ENCODE measurements at regions not wholly inside any gene's neighbourhood (a gene's known extent, or its start where the extent isn't known, plus 50 kb on each side); places are given as distances from the start of the nearest gene placed in this dataset.
"Not testable (repeated sequence)": the region's sequence is repeated elsewhere in the genome, so short reads cannot be mapped to it uniquely, and the experiment has no call there.

DNA sequence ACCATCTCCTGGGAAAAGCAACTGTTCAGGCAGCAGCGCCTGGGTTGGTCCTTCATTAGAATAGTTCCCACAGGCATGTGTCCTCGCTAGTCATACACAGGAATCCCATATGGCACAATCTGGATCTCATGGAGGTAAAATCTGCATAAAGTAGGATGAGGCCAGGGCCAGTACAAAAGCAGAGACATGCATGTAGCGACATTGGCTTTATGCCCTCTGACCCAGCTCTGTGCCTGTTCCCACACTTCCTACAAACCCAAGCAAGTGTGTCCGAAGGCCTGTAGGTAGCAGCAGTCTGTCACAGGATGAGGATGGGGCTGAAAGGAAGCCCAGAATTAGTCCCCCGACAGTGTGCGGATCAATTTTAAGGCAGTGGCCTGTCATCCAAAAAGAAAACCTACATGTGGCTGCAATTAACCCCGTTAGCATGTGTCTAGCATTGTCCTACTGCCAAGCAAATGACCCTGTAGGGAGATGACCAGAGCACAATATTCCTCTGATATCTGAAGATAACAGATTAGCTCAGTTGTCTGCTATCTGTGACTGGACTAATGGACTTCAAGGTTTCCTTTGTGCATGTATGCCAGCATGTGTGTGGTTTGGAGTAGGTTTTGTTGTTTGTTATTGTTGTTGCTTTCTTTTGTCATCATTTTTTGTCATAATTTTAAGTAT is 178.8 kb downstream of the TMEM161B start:
- H3K4me1 Mint-ChIP-seq, result no peaks in the 10 kb centered on the region
- H3K4me1 ChIP-seq (ENCODE audit: control insufficient read depth, insufficient read depth, low read length, poor library complexity, severe bottlenecking), result no peaks in the 10 kb centered on the region
- H3K4me3 ChIP-seq (ENCODE audit: low read depth, low read length), result no peak overlapping the region
- H3K4me3 Mint-ChIP-seq, result no peak overlapping the region
- ATAC-seq (ENCODE audit: low read depth in 2 of 2), result no peak
- H3K9me3 ChIP-seq (ENCODE audit: control insufficient read depth in 2 of 2, low read length in 2 of 2), result no peaks in the 10 kb centered on the region
- no peak overlapping the region for H3K27ac Mint-ChIP-seq
- no peaks in the 10 kb centered on the region for H3K9me3 Mint-ChIP-seq
- no peaks in the 10 kb centered on the region for H3K27me3 Mint-ChIP-seq
- no peak overlapping the region for H3K27ac ChIP-seq (ENCODE audit: insufficient read depth, low read length, poor library complexity, severe bottlenecking)
- H3K36me3 ChIP-seq (ENCODE audit: control insufficient read depth, insufficient read depth, low read length), result no peaks in the 10 kb centered on the region
- DNase-seq, result no peak
- H3K27me3 ChIP-seq (ENCODE audit: control insufficient read depth, insufficient read depth, low read length), result no peaks in the 10 kb centered on the region
- no peaks in the 10 kb centered on the region for H3K36me3 Mint-ChIP-seq

DNA sequence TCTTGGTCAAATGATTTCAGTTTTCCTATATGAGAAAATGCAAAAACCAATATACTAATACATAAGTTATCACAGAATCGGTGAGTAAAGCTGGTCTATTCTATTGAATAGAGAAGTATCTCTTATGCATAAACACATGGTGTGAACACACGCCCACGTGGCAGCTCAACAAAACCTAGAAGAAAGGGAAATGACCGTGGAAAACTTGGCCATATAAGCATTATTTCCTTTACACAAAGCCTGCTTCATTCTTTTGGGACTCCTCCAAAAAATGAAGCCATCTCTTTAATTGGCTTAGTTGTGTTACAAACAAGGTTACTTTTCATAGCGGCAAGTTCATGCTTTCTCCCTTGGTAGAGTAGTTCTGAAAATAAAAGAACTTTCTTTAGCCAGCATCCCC is 183.2 kb downstream of the TMEM161B start:
- Mint-ChIP-seq H3K36me3 (no peaks in the 10 kb centered on the region), H3K4me3 (no peak overlapping the region), H3K27ac (no peak overlapping the region), H3K9me3 (no peaks in the 10 kb centered on the region), H3K4me1 (no peaks in the 10 kb centered on the region), H3K27me3 (no peaks in the 10 kb centered on the region)
- DNase-seq (no peak), ATAC-seq (ENCODE audit: low read depth in 2 of 2) (no peak)
- H3K4me3 ChIP-seq (ENCODE audit: low read depth, low read length), result no peak overlapping the region
- no peaks in the 10 kb centered on the region for H3K9me3 ChIP-seq (ENCODE audit: control insufficient read depth in 2 of 2, low read length in 2 of 2)
- no peaks in the 10 kb centered on the region for H3K36me3 ChIP-seq (ENCODE audit: control insufficient read depth, insufficient read depth, low read length)
- no peaks in the 10 kb centered on the region for H3K4me1 ChIP-seq (ENCODE audit: control insufficient read depth, insufficient read depth, low read length, poor library complexity, severe bottlenecking)
- no peak overlapping the region for H3K27ac ChIP-seq (ENCODE audit: insufficient read depth, low read length, poor library complexity, severe bottlenecking)
- H3K27me3 ChIP-seq (ENCODE audit: control insufficient read depth, insufficient read depth, low read length), result no peaks in the 10 kb centered on the region

DNA sequence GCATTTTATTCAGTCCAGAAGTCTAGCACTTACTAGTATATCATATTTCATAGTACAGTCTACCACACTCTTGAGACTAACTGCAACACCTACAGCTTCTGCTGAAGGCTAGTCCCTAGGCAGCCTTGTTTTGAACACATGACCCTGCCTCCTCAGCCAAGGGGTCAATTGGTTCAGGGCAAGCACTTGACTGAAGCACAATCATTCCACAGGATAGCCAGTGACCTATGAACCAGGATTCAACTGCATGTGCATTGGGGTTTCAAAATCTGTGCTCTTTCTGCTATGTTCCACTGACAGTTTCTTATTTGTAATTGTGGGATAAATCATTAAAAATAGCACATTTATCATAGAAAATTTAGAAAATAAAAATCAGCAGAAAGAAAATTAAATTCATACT is 186.8 kb downstream of the TMEM161B start:
- Histone ChIP-seq H3K36me3 (ENCODE audit: control insufficient read depth, insufficient read depth, low read length) (no peaks in the 10 kb centered on the region), H3K27me3 (ENCODE audit: control insufficient read depth, insufficient read depth, low read length) (no peaks in the 10 kb centered on the region), H3K9me3 (ENCODE audit: control insufficient read depth in 2 of 2, low read length in 2 of 2) (no peaks in the 10 kb centered on the region), H3K4me1 (ENCODE audit: control insufficient read depth, insufficient read depth, low read length, poor library complexity, severe bottlenecking) (no peaks in the 10 kb centered on the region), H3K27ac (ENCODE audit: insufficient read depth, low read length, poor library complexity, severe bottlenecking) (no peak overlapping the region), H3K4me3 (ENCODE audit: low read depth, low read length) (no peak overlapping the region)
- H3K36me3 Mint-ChIP-seq, result no peaks in the 10 kb centered on the region
- ATAC-seq (ENCODE audit: low read depth in 2 of 2), result no peak
- H3K27me3 Mint-ChIP-seq, result no peaks in the 10 kb centered on the region
- DNase-seq, result no peak
- H3K9me3 Mint-ChIP-seq, result peaks cover 0 to 9% (median 0%) of the 10 kb centered on the region in 7 donors
- no peak overlapping the region for H3K4me3 Mint-ChIP-seq
- H3K4me1 Mint-ChIP-seq, result no peaks in the 10 kb centered on the region
- no peak overlapping the region for H3K27ac Mint-ChIP-seq

DNA sequence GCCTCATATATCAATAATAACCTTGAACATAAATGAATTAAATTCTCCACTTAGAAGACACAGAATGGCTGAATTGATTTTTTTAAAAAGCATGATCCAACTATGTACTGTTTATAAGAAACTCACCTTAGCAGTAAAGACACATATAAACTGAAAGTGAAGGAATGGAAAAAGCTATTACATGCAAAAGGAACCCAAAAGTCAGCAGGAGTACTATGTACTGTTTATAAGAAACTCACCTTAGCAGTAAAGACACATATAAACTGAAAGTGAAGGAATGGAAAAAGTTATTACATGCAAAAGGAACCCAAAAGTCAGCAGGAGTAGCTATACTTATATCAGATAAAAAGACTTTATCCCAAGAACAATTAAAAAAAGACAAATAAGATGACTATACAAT is 204.8 kb downstream of the TMEM161B start:
- H3K4me3 ChIP-seq (ENCODE audit: low read depth, low read length), result no peak overlapping the region

DNA sequence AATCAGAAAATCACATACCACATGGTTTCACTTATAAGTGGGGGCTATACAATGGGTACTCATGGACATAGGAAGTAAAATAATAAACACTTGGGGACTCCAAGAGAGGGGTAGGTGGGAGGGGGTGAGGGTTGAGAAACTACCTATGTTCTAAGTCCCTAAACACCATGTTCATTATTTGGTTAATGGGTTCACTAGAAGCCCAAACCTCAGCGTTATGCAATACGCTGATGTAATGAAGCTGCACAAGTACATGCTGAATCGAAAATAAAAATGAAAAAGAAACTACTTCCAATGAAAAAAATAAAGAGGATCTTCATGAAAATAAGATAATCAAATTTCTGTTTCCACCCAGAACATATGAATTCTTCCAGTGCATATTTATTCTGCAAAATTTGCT is 208.5 kb downstream of the TMEM161B start:
- no peak for ATAC-seq (ENCODE audit: low read depth in 2 of 2)
- Histone ChIP-seq H3K4me3 (ENCODE audit: low read depth, low read length) (no peak overlapping the region), H3K36me3 (ENCODE audit: control insufficient read depth, insufficient read depth, low read length) (no peaks in the 10 kb centered on the region), H3K9me3 (ENCODE audit: control insufficient read depth in 2 of 2, low read length in 2 of 2) (peaks cover 0 to 3% of the 10 kb centered on the region in 2 experiments), H3K4me1 (ENCODE audit: control insufficient read depth, insufficient read depth, low read length, poor library complexity, severe bottlenecking) (no peaks in the 10 kb centered on the region), H3K27ac (ENCODE audit: insufficient read depth, low read length, poor library complexity, severe bottlenecking) (no peak overlapping the region), H3K27me3 (ENCODE audit: control insufficient read depth, insufficient read depth, low read length) (no peaks in the 10 kb centered on the region)
- no peaks in the 10 kb centered on the region for H3K4me1 Mint-ChIP-seq
- no peak overlapping the region for H3K4me3 Mint-ChIP-seq
- DNase-seq, result no peak
- peaks cover 0 to 17% (median 2%) of the 10 kb centered on the region in 7 donors for H3K9me3 Mint-ChIP-seq
- no peaks in the 10 kb centered on the region for H3K27me3 Mint-ChIP-seq
- H3K36me3 Mint-ChIP-seq, result no peaks in the 10 kb centered on the region
- H3K27ac Mint-ChIP-seq, result no peak overlapping the region

More for the DNA sequence above, 204.8 kb downstream of the TMEM161B start:
- no peak overlapping the region for H3K27ac ChIP-seq (ENCODE audit: insufficient read depth, low read length, poor library complexity, severe bottlenecking)
- Mint-ChIP-seq H3K27ac (no peak overlapping the region), H3K9me3 (peaks cover 0 to 17% (median 2%) of the 10 kb centered on the region in 7 donors), H3K27me3 (no peaks in the 10 kb centered on the region), H3K36me3 (no peaks in the 10 kb centered on the region), H3K4me3 (no peak overlapping the region), H3K4me1 (no peaks in the 10 kb centered on the region)
- DNase-seq (no peak), ATAC-seq (ENCODE audit: low read depth in 2 of 2) (no peak)
- H3K36me3 ChIP-seq (ENCODE audit: control insufficient read depth, insufficient read depth, low read length), result no peaks in the 10 kb centered on the region
- H3K4me1 ChIP-seq (ENCODE audit: control insufficient read depth, insufficient read depth, low read length, poor library complexity, severe bottlenecking), result no peaks in the 10 kb centered on the region
- no peaks in the 10 kb centered on the region for H3K27me3 ChIP-seq (ENCODE audit: control insufficient read depth, insufficient read depth, low read length)
- peaks cover 0 to 3% of the 10 kb centered on the region in 2 experiments for H3K9me3 ChIP-seq (ENCODE audit: control insufficient read depth in 2 of 2, low read length in 2 of 2)

DNA sequence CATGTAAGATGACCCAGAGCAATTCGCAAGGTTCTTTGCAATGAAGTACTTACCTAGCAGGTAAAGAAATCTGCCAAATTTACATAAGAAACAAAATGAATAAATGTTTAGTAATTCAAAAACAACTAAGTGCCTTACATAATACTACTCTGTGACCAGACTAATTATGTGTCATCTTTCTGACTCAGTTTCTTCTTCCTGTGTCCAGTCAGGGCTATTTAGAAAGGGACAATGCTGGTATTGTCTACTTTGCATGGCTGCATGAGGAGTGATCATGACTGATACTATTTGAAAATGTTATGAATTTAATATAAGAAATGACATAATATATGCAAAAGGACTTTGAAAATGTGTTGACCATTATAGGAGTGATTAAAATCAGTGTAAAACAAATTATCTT is 210.0 kb downstream of the TMEM161B start:
- H3K27me3 ChIP-seq (ENCODE audit: control insufficient read depth, insufficient read depth, low read length), result no peaks in the 10 kb centered on the region
- ATAC-seq (ENCODE audit: low read depth in 2 of 2), result no peak
- no peak overlapping the region for H3K4me3 ChIP-seq (ENCODE audit: low read depth, low read length)
- no peaks in the 10 kb centered on the region for H3K36me3 ChIP-seq (ENCODE audit: control insufficient read depth, insufficient read depth, low read length)
- H3K27ac ChIP-seq (ENCODE audit: insufficient read depth, low read length, poor library complexity, severe bottlenecking), result no peak overlapping the region
- peaks cover 0 to 3% of the 10 kb centered on the region in 2 experiments for H3K9me3 ChIP-seq (ENCODE audit: control insufficient read depth in 2 of 2, low read length in 2 of 2)
- no peaks in the 10 kb centered on the region for H3K36me3 Mint-ChIP-seq
- no peak overlapping the region for H3K27ac Mint-ChIP-seq
- H3K4me1 ChIP-seq (ENCODE audit: control insufficient read depth, insufficient read depth, low read length, poor library complexity, severe bottlenecking), result no peaks in the 10 kb centered on the region
- H3K9me3 Mint-ChIP-seq, result peaks cover 0 to 17% (median 3%) of the 10 kb centered on the region in 7 donors
- H3K27me3 Mint-ChIP-seq, result no peaks in the 10 kb centered on the region
- no peaks in the 10 kb centered on the region for H3K4me1 Mint-ChIP-seq
- DNase-seq, result no peak
- no peak overlapping the region for H3K4me3 Mint-ChIP-seq

DNA sequence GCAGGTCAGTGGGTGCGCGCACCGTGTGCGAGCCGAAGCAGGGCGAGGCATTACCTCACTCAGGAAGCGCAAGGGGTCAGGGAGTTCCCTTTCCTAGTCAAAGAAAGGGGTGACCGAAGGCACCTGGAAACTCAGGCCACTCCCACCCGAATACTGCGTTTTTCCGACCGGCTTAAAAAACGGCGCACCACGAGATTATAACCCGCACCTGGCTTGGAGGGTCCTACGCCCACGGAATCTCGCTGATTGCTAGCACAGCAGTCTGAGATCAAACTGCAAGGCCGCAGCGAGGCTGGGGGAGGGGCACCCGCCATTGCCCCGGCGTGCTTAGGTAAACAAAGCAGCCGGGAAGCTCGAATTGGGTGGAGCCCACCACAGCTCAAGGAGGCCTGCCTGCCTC is 216.2 kb downstream of the TMEM161B start:
- H3K4me3 ChIP-seq (ENCODE audit: low read depth, low read length); H3K27me3 ChIP-seq (ENCODE audit: control insufficient read depth, insufficient read depth, low read length); H3K9me3 Mint-ChIP-seq; H3K36me3 Mint-ChIP-seq; DNase-seq; ATAC-seq (ENCODE audit: low read depth in 2 of 2); H3K27ac Mint-ChIP-seq; H3K9me3 ChIP-seq (ENCODE audit: control insufficient read depth in 2 of 2, low read length in 2 of 2); H3K27me3 Mint-ChIP-seq; H3K27ac ChIP-seq (ENCODE audit: insufficient read depth, low read length, poor library complexity, severe bottlenecking); H3K4me1 Mint-ChIP-seq; H3K4me1 ChIP-seq (ENCODE audit: control insufficient read depth, insufficient read depth, low read length, poor library complexity, severe bottlenecking); H3K36me3 ChIP-seq (ENCODE audit: control insufficient read depth, insufficient read depth, low read length); H3K4me3 Mint-ChIP-seq: not testable (repeated sequence)

DNA sequence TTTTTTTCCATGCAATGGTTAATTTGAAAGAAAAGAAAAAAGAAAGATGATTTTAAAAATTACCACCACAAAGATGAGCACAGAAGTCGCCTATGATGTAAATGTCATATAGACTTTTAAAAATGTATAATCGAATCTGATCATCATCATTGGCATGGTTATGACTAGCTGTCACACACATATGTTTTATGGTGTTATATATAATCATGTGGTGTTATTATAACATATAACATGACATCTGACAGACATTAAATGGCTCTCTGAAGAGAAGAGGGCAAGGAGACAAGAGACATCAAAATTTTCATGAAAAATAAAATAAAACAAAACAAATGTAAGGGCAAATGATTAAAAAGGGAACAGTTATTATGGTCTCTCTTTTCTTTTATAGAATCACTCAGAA is 217.5 kb downstream of the TMEM161B start:
- Mint-ChIP-seq H3K27me3 (no peaks in the 10 kb centered on the region), H3K9me3 (peaks cover 0 to 5% (median 4%) of the 10 kb centered on the region in 7 donors), H3K36me3 (no peaks in the 10 kb centered on the region)

More for the DNA sequence above, 217.5 kb downstream of the TMEM161B start:
- Mint-ChIP-seq H3K4me1 (no peaks in the 10 kb centered on the region), H3K4me3 (no peak overlapping the region), H3K27ac (no peak overlapping the region)
- H3K4me1 ChIP-seq (ENCODE audit: control insufficient read depth, insufficient read depth, low read length, poor library complexity, severe bottlenecking), result no peaks in the 10 kb centered on the region
- no peak overlapping the region for H3K27ac ChIP-seq (ENCODE audit: insufficient read depth, low read length, poor library complexity, severe bottlenecking)
- no peaks in the 10 kb centered on the region for H3K9me3 ChIP-seq (ENCODE audit: control insufficient read depth in 2 of 2, low read length in 2 of 2)
- no peak overlapping the region for H3K4me3 ChIP-seq (ENCODE audit: low read depth, low read length)
- no peak for ATAC-seq (ENCODE audit: low read depth in 2 of 2)
- no peaks in the 10 kb centered on the region for H3K36me3 ChIP-seq (ENCODE audit: control insufficient read depth, insufficient read depth, low read length)
- no peak for DNase-seq
- no peaks in the 10 kb centered on the region for H3K27me3 ChIP-seq (ENCODE audit: control insufficient read depth, insufficient read depth, low read length)
